ENCODE measurements at regions not wholly inside any gene's neighbourhood (a gene's known extent, or its start where the extent isn't known, plus 50 kb on each side); places are given as distances from the start of the nearest gene placed in this dataset.

DNA sequence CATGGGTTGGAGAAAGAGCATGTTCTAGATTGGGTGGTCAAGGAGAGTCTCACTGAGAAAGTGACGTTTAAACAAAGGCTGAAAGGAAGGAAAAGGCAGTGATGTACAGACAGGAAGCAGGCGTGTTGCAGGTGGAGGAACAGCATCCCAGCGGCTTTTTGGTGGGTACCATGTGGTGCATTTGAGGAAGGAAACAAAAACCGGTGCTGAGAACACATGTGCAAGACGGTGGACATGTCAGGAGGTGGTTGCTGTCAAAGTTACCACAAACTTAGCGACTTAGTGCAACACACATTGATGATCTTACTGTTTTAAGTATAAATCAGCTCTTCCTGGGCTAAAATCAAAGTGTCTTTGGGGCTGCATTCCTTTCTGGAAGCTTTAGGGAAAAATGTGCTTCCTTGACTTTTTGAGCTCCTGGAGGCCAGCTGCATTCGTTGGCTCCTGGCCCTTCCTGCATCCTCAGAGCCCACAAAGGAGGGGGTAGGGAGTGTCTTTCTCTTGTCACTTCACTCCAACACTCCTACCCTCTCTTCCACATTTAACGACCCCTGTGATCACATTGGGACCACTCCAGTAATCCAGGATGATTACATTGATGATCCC lies 380.6 kb downstream of the FBXO15 start:
- H3K27ac ChIP-seq: no peak overlapping the region
- TF ChIP-seq, protein P1, sequence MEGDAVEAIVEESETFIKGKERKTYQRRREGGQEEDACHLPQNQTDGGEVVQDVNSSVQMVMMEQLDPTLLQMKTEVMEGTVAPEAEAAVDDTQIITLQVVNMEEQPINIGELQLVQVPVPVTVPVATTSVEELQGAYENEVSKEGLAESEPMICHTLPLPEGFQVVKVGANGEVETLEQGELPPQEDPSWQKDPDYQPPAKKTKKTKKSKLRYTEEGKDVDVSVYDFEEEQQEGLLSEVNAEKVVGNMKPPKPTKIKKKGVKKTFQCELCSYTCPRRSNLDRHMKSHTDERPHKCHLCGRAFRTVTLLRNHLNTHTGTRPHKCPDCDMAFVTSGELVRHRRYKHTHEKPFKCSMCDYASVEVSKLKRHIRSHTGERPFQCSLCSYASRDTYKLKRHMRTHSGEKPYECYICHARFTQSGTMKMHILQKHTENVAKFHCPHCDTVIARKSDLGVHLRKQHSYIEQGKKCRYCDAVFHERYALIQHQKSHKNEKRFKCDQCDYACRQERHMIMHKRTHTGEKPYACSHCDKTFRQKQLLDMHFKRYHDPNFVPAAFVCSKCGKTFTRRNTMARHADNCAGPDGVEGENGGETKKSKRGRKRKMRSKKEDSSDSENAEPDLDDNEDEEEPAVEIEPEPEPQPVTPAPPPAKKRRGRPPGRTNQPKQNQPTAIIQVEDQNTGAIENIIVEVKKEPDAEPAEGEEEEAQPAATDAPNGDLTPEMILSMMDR (IDR thresholded peaks at IDR 0.05): no peak
- TF ChIP-seq ZFX (IDR thresholded peaks at IDR 0.05; ENCODE audit: borderline replicate concordance): no peak

DNA sequence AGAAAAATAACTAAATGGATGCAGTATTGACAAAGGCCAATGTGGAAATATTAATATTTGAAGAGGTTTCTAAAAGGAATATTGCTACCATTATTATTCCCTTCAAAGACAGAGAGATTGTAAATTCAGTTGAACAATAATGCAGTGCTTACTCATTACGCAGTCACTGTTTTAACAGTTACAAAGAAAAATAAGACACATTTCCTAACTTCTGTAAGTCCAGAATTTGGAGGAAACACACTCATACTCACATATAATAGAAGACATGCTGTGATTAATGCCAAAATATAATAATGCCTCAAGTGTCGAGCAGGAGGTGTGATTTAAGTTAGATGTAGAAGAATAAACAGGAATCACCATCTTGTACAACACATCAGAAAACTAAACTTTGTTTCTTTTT lies 389.2 kb downstream of the FBXO15 start:
- no peak overlapping the region for H3K27ac ChIP-seq
- no peak for TF ChIP-seq ZFX (IDR thresholded peaks at IDR 0.05; ENCODE audit: borderline replicate concordance)
- TF ChIP-seq, protein P1 (IDR thresholded peaks at IDR 0.05): no peak

DNA sequence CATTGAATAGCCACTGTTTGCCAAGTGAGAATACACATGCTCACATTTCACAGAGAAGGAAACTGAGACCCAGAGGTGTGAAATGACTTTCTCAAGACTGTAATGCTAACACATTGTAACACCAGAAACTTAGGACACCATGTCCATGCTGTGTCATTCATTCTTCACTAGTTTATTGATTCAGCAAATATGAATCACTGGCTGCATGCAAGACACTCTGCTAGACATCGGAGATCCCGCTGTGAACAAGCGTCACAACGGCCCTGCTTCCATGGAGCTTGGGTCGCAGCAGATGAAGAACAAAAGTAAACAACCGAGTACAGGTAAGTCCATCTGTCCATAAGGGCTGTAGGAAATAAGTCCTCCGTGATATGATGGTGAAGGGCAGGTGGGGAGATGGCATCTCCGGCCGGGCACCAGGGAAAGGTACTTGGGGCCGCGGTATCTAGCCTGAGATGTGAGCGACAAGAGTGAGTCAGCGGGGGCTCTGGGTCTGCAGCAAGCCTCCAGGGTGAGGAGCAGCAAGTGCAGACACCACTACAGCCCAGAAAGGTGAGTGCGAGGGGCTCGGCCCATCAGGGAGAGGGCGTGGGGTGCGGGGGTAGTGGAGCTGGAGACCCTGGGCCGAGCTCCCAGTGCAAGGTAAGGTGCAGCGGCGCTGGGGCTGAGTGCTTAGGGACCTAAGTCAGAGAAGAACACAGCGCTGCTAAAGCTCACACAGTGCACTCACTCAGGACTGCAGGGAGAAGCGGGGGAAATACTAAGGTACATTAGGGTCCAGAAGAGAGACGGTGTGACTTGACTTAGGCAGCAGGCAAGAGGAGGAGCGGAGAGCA lies 391.2 kb downstream of the FBXO15 start:
- no peak for TF ChIP-seq ZFX (IDR thresholded peaks at IDR 0.05; ENCODE audit: borderline replicate concordance)
- TF ChIP-seq, protein P1 (IDR thresholded peaks at IDR 0.05): no peak
- H3K27ac ChIP-seq: no peak overlapping the region

DNA sequence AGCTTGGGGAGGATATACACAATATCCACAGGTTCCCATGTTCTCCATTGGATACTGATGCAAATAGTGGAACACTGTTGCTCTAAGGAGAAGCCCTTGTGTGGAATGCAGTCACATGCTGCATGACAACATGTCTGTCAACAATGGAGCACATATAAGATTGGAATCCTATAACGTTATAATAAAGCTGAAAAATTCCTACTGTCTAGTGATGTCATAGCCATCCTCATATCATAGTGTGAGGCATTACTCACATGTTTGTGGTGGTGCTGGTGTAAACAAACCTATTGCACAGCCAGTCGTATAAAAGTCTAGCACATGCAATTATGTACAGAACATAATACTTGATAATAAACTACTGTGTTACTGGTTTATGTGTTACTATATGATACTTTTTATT lies 394.7 kb downstream of the FBXO15 start:
- TF ChIP-seq, protein P1 (IDR thresholded peaks at IDR 0.05): no peak
- no peak for TF ChIP-seq ZFX (IDR thresholded peaks at IDR 0.05; ENCODE audit: borderline replicate concordance)
- H3K27ac ChIP-seq: no peak overlapping the region

DNA sequence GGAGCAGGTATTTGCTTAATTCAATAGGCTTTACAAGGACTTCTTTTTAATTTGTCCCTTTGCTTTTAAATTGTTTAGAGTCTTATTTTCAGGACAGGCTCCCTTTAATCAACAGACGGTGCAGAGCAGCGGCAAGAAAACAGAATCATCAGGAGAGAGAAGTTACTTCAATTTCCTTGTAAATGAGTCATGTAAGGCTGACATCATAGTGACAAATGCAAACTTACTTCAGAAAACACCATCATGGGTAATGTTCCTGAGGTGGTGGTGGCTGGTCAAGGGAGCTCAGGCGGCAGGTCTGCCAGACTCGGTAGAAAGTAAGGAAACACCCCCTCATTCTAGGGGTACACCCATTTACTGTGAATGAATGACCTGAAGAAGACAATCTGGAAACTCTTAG lies 395.1 kb downstream of the FBXO15 start:
- H3K27ac ChIP-seq: no peak overlapping the region
- TF ChIP-seq, protein P1 (IDR thresholded peaks at IDR 0.05): no peak
- no peak for TF ChIP-seq ZFX (IDR thresholded peaks at IDR 0.05; ENCODE audit: borderline replicate concordance)

DNA sequence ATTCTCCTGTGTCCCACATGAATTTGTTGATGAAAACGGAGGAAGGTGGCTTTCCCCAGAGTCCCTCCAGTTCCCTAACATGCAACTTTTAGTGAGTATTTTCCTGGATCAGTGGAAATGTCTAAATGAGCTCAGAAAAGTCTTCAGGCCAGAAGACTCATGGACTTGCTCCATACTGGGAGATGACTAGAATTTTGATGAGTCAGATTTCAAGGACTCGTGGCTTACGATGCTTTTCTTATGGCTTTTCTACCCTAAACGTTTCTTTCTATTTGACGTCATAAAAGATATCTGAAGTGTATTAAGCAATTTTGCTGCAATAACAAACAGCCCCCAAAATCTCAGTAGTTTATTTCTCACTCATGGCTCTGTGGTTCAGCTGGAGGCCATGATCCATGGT lies 397.6 kb downstream of the FBXO15 start:
- TF ChIP-seq ZFX (IDR thresholded peaks at IDR 0.05; ENCODE audit: borderline replicate concordance): no peak
- TF ChIP-seq, protein P1 (IDR thresholded peaks at IDR 0.05): no peak
- H3K27ac ChIP-seq: no peak overlapping the region

DNA sequence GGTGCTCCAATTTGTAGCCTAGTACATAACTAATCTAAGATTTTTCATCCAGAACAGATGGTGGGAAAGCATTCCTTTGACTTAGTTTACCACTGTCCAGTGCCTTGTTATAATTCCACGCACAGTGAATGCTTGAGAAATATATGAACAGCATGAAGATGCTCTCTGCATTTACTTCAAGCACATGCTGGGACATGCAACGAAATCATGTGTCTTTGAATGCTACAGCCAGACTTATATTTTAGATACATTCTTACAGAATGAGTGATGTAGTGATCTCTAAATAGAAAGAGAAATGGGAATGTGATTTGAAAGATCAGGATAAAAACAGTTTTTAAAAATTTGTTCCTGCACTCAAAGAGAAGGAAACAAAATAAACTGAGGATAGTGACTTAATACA lies 398.3 kb downstream of the FBXO15 start:
- no peak overlapping the region for H3K27ac ChIP-seq
- TF ChIP-seq, protein P1 (IDR thresholded peaks at IDR 0.05): no peak
- no peak for TF ChIP-seq ZFX (IDR thresholded peaks at IDR 0.05; ENCODE audit: borderline replicate concordance)

All from 22Rv1 (cell line).